GM23248 (cell line): ENCODE measurements at regions not wholly inside any gene's neighbourhood (a gene's known extent, or its start where the extent isn't known, plus 50 kb on each side); places are given as distances from the start of the nearest gene placed in this dataset.

Source experiments
- DNase-seq: peaks from one replicate; pipeline ENCODE4 v3.0.0-alpha.2; 2015
- H2AFZ ChIP-seq: fragments of 200-600 bp; sonication (generic); 2 replicates; pipeline ENCODE4 v1.6.1; 2016; ENCODE audit warnings: antibody characterized with exemption
- H3F3A ChIP-seq: fragments of 200-600 bp; sonication (generic); 2 replicates; pipeline ENCODE4 v1.6.1; 2016; ENCODE audit warnings: mild to moderate bottlenecking, antibody characterized with exemption, mixed run types; ENCODE audit not compliant: insufficient read depth
- H3K27ac ChIP-seq: fragments of 200-600 bp; sonication (generic); 2 replicates; pipeline ENCODE4 v1.5.1; 2016; ENCODE audit warnings: mild to moderate bottlenecking
- H3K27me3 ChIP-seq: fragments of 200-600 bp; sonication (generic); replicated peaks from 2 replicates; pipeline ENCODE4 v1.6.1; 2016; ENCODE audit warnings: mild to moderate bottlenecking; ENCODE audit not compliant: insufficient read depth
- H3K36me3 ChIP-seq: fragments of 200-600 bp; sonication (generic); 2 replicates; pipeline ENCODE4 v1.6.1; 2016; ENCODE audit warnings: low read depth, mild to moderate bottlenecking
- H3K4me1 ChIP-seq: fragments of 200-600 bp; sonication (generic); 2 replicates; pipeline ENCODE4 v1.6.1; 2016; ENCODE audit warnings: mild to moderate bottlenecking; ENCODE audit not compliant: insufficient read depth
- H3K4me2 ChIP-seq: fragments of 200-600 bp; sonication (generic); one replicate; pipeline ENCODE4 v1.6.1; 2016; ENCODE audit warnings: mild to moderate bottlenecking; ENCODE audit not compliant: unreplicated experiment
- H3K4me3 ChIP-seq: fragments of 200-600 bp; sonication (generic); 2 replicates; pipeline ENCODE4 v1.5.1; 2016; ENCODE audit warnings: mild to moderate bottlenecking
- H3K79me2 ChIP-seq: fragments of 200-600 bp; sonication (generic); 2 replicates; pipeline ENCODE4 v1.6.1; 2016; ENCODE audit warnings: mild to moderate bottlenecking; ENCODE audit not compliant: insufficient read depth
- H3K9ac ChIP-seq: fragments of 200-600 bp; sonication (generic); 2 replicates; pipeline ENCODE4 v1.6.1; 2016; ENCODE audit warnings: mild to moderate bottlenecking
- H3K9me2 ChIP-seq: fragments of 200-600 bp; sonication (generic); 2 replicates; pipeline ENCODE4 v1.6.1; 2016; ENCODE audit warnings: mixed run types, mild to moderate bottlenecking, moderate library complexity; ENCODE audit not compliant: insufficient read depth
- H3K9me3 ChIP-seq: fragments of 200-600 bp; sonication (generic); one replicate; pipeline ENCODE4 v1.6.1; 2017; ENCODE audit warnings: low read depth
- H4K20me1 ChIP-seq: fragments of 200-600 bp; sonication (generic); 2 replicates; pipeline ENCODE4 v1.6.0; 2016; ENCODE audit not compliant: insufficient read depth
- EZH2 ChIP-seq: fragments of 200-600 bp; sonication (generic); IDR thresholded peaks from 2 replicates; pipeline ENCODE4 v1.6.1; 2018; ENCODE audit warnings: antibody characterized with exemption, mild to moderate bottlenecking; ENCODE audit not compliant: insufficient read depth, poor library complexity, severe bottlenecking
- EZH2phosphoT487 ChIP-seq: fragments of 200-600 bp; sonication (generic); IDR thresholded peaks from 2 replicates; pipeline ENCODE4 v1.6.1; 2018; ENCODE audit warnings: antibody characterized with exemption, moderate library complexity, mild to moderate bottlenecking, low read depth; ENCODE audit not compliant: insufficient read depth
- WGBS, 2 experiments: methylation state at CpG; one replicate each; pipeline ENCODE4 v1.1.6; 2015 to 2017; ENCODE audit warnings: low lambda C conversion rate in 2 of 2, low coverage in 1 of 2; ENCODE audit errors: missing lambda C conversion rate in 2 of 2; 5-methylcytosine and 5-hydroxymethylcytosine counted together
- in situ Hi-C: fragments of 300-500 bp; cut with MboI; formaldehyde crosslinking; loops from 2 replicates; pipeline ENCODE4 v1.15.0; 2020

DNA sequence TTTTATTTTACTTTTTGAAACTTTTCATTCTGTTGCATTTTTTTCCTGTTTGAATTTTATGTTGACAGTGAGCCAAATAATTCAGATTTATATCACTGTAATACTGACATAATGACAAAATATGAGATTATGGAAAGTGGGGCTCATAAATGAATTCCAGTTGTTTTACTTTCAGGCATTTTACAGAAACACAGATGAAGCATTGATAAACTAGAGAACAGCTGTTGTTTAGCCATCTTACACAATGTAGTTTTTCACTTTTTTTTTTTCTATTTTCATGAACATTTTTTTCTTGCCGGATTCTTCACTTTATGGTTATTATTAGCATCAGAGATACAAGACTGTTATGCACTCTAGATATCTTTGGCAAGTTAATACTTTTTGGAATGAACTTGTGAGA lies 91.7 kb upstream of the PAQR3 start:
- TF ChIP-seq EZH2phosphoT487 (no peak), EZH2 (no peak)
- in situ Hi-C loops: no loop called here
- Histone ChIP-seq H3K9me3 (no peaks in the 10 kb centered on the region), H3K27me3 (peaks cover 3% of the 10 kb centered on the region), H4K20me1 (no peaks in the 10 kb centered on the region), H3K4me1 (no peaks in the 10 kb centered on the region), H2AFZ (no peak overlapping the region), H3F3A (no peaks in the 10 kb centered on the region), H3K4me3 (no peak overlapping the region), H3K9me2 (no peaks in the 10 kb centered on the region), H3K9ac (no peak overlapping the region), H3K79me2 (no peaks in the 10 kb centered on the region), H3K4me2 (no peak overlapping the region), H3K27ac (no peak overlapping the region), H3K36me3 (no peaks in the 10 kb centered on the region)
- DNase-seq: no peak
- 0 to 5% methylated on average over 1 of the region's 1 CpG for WGBS, 2 experiments

GRCh38 chr4:79027656-79028055 lies 88.4 kb upstream of the PAQR3 start:
- H3K9me3 ChIP-seq: no peaks in the 10 kb centered on the region
- no peak for TF ChIP-seq EZH2phosphoT487
- no peak for TF ChIP-seq EZH2
- H3K79me2 ChIP-seq: no peaks in the 10 kb centered on the region
- in situ Hi-C loops: no loop called here
- no peak overlapping the region for H2AFZ ChIP-seq
- no peak overlapping the region for H3K9ac ChIP-seq
- H3K4me2 ChIP-seq: no peak overlapping the region
- no peaks in the 10 kb centered on the region for H3F3A ChIP-seq
- no peaks in the 10 kb centered on the region for H3K36me3 ChIP-seq
- no peaks in the 10 kb centered on the region for H3K4me1 ChIP-seq
- 67 to 72% methylated on average over 4 of the region's 4 CpGs for WGBS, 2 experiments
- DNase-seq: no peak
- H3K9me2 ChIP-seq: no peaks in the 10 kb centered on the region
- H4K20me1 ChIP-seq: no peaks in the 10 kb centered on the region
- no peak overlapping the region for H3K4me3 ChIP-seq
- peaks cover 3% of the 10 kb centered on the region for H3K27me3 ChIP-seq
- H3K27ac ChIP-seq: no peak overlapping the region

DNA sequence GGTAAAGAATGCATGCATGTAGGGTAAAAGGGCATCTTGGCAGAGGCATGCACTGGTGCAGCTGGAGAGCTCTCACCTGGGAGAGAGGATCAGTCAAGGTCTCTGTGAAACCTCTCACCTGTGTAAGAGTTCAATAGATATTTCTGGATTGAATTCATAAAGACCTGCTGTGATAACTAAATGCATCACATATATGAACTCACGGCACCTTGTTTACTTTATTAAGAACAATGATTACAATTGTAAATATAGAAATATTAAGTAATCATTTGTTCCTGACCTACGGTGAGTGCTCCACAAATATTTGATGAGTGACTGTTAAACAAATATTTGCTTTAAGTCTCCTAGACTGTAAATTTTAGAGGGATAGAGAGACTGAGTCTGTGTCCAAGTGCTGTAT lies 85.9 kb upstream of the PAQR3 start:
- in situ Hi-C loops: no loop called here
- no peaks in the 10 kb centered on the region for H3K79me2 ChIP-seq
- no peaks in the 10 kb centered on the region for H3K4me1 ChIP-seq
- H3K4me3 ChIP-seq: no peak overlapping the region
- TF ChIP-seq EZH2phosphoT487 (no peak), EZH2 (no peak)
- H3K9me3 ChIP-seq: no peaks in the 10 kb centered on the region
- no peaks in the 10 kb centered on the region for H3K36me3 ChIP-seq
- H3F3A ChIP-seq: no peaks in the 10 kb centered on the region
- no peak overlapping the region for H3K9ac ChIP-seq
- no peaks in the 10 kb centered on the region for H4K20me1 ChIP-seq
- 21 to 29% methylated on average over 2 of the region's 2 CpGs for WGBS, 2 experiments
- DNase-seq: no peak
- H3K27me3 ChIP-seq: peaks cover 3% of the 10 kb centered on the region; the same call in 1 of the 2 replicates
- no peak overlapping the region for H3K4me2 ChIP-seq
- no peak overlapping the region for H2AFZ ChIP-seq
- H3K27ac ChIP-seq: no peak overlapping the region
- no peaks in the 10 kb centered on the region for H3K9me2 ChIP-seq

- no peak for DNase-seq
- H3K36me3 ChIP-seq: no peaks in the 10 kb centered on the region
- H3K9me3 ChIP-seq: no peaks in the 10 kb centered on the region
- in situ Hi-C loops: no loop called here
- H3K79me2 ChIP-seq: no peaks in the 10 kb centered on the region
- no peak overlapping the region for H3K9ac ChIP-seq
- H4K20me1 ChIP-seq: no peaks in the 10 kb centered on the region
- H3K4me1 ChIP-seq: no peaks in the 10 kb centered on the region
- H2AFZ ChIP-seq: no peak overlapping the region
- no peak overlapping the region for H3K27ac ChIP-seq
- H3K4me2 ChIP-seq: no peak overlapping the region
- WGBS, 2 experiments: 38 to 42% methylated on average over 8 of the region's 8 CpGs
- H3K4me3 ChIP-seq: no peak overlapping the region
- no peak for TF ChIP-seq EZH2
- no peak for TF ChIP-seq EZH2phosphoT487
- H3K27me3 ChIP-seq: no peaks in the 10 kb centered on the region; the same call in 1 of the 2 replicates
- H3F3A ChIP-seq: no peaks in the 10 kb centered on the region
- no peaks in the 10 kb centered on the region for H3K9me2 ChIP-seq
Observed at GRCh38 chr4:79023799-79024770, 84.8 kb upstream of the PAQR3 start.
